GM18505 (cell line): ENCODE measurements at regions not wholly inside any gene's neighbourhood (a gene's known extent, or its start where the extent isn't known, plus 50 kb on each side); places are given as distances from the start of the nearest gene placed in this dataset.

ENCODE experiments used
- ATAC-seq: cut with Tn5 transposase; IDR thresholded peaks from one replicate; pipeline ENCODE4 v1.9.1; 2021; ENCODE audit not compliant: unreplicated experiment
- POLR2A ChIP-seq: IDR thresholded peaks from 4 replicates; pipeline ENCODE4 v1.6.1; 2011; ENCODE audit warnings: borderline replicate concordance; ENCODE audit not compliant: insufficient read depth, insufficient read length; ENCODE audit errors: extremely low read depth

DNA sequence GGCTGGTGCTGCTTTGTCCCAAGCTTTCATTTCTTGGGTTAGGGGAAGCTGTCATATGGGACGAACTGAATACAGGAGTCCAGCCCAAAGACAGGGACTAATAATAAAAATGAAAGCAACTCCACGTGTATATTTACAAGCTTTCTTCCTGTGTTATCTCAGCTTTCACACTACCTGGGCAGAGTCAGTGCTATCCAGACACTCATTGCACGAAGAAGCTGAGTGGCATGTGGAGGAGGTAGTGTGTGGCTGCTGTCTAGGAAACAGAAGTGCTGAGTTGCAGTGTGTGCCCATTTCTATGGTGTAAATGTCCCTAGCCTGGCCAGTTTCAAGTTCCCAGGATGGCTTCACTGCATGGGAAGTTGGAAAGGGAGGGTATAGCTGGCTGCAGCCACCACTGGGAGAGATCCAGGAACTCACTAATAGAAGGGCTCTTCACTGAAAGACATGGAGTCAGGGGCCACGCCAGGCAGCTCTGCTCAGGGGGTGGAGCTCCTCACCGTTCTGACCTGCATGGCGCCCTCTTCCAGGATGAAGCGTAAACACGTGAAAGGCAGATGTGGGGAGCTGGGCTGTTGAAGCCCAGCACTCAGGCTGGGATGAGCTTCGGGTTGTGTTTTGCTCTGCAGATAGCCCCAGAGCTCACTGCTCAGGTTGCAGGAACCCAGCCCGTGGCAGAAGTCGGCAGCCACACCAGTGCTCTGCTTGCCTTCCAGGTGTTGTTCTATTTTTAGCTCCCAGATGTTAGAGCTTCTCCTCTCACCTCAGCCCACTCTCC, 116.9 kb downstream of the IRX2 start:
- TF ChIP-seq POLR2A, result no peak
- no peak for ATAC-seq

DNA sequence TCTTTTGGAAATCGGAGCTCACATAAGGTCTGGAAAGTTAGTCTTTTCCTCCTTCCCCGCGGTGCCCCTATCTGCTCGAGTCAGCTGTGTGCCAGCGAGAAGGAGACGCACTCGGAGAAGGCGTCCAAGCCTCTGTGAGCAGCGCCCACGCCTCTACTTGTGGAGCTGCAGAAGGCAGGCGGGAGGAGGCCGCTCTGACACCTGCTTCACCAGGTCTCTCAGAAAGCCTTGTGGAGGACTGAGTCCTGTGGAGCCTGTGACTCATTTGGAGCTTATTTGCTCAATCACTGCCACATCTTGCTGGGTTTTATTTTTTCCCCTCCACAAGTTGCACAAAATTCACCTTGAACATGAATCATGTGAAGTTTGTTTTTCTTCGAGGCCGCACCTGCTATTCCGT, 117.5 kb downstream of the IRX2 start:
- no peak for TF ChIP-seq POLR2A
- ATAC-seq, result no peak

DNA sequence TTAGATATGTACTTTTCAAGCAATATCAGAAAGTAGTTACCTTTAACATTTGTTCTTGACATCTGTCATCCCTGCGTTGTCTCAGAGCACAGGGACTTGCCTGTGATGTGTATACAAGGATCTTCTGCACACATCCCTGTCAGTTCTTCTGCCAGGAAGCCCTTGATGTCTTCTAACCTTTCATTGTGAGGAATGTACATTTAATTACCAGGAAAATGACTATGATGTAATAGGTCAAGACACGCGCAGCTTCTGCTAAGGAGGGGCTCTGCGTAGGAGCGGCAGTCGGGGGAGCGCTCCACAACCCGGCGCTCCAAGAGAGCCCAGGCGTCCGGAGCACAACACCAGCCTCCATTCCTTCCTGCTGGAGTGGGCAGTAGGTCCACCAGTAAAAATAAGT, 119.7 kb downstream of the IRX2 start:
- ATAC-seq, result no peak
- TF ChIP-seq POLR2A, result no peak

DNA sequence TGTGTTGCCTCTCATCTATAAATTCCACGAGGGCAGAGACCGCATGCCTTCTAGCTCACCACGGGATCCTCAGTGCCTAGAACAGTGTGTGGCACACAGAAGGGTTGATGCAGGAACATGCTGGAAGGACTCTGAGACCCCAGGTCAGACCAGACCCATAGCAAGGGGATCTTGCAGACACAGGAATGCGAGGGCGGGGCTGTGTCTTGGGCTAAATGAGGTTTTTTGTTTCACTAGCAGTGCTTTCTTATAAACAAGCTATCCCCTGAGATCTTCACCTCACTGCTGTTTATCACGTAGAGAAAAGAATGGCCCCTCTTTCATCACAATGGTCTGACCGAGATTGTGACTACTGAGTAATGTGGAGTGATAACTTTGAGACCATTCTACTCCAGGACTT, 122.4 kb downstream of the IRX2 start:
- TF ChIP-seq POLR2A, result no peak
- no peak for ATAC-seq

DNA sequence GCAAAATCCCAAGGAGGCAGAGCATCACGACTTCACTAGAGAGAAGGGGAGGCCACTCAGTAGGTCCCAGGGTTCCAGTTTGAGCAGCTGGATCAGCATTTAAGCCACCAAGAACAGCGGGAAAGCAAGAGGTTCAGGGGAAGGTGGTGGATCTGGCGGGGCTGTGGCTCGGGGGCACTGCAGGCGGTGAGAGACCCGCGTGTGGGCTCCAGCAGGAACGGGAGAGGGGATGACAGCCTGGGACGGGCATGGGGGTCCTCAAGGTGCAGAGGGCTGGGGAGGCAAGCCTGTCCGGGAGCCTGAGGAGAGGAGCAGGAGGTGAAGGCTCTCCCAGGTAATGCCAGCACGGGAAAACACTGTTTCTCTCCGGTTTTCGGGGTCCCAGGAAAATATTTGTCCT, 123.6 kb downstream of the IRX2 start:
- TF ChIP-seq POLR2A, result no peak
- no peak for ATAC-seq

DNA sequence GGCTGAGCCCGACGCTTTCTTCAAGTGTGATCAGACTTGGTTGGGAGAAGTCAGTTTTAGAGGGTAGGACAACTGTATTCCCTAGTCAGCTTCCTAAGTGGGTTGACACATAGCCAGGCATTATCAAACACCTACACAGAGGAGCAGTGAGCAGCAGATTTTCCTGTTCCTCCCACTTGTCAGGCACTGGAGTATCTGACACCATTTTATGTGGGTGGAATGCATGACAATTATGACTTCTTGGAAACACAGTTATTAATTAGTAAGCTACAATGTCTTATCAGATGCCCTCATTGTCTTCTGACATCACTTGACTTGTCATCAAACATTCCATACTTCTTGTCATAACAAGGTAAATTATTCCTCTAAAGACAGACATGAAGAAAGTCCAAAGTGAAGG, 124.9 kb downstream of the IRX2 start:
- no peak for ATAC-seq
- no peak for TF ChIP-seq POLR2A

DNA sequence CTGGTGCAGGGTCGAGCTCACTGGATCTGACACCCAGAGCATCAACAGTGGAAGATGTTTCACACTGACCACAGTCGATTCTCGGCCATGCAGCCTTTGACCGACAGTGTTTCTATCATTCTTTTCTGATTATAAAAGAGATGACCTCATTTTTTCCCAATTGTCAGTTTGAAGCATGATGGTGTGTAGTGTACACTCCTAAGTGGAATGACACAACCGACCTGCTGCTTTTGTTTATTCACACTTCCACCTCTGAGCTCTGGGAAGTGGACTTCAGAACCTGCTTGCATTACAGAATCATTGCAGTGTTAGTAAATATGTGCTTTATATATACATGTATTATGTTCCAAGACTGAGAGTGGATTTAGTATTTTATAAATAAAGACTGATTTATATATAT, 128.6 kb downstream of the IRX2 start:
- TF ChIP-seq POLR2A, result no peak

DNA sequence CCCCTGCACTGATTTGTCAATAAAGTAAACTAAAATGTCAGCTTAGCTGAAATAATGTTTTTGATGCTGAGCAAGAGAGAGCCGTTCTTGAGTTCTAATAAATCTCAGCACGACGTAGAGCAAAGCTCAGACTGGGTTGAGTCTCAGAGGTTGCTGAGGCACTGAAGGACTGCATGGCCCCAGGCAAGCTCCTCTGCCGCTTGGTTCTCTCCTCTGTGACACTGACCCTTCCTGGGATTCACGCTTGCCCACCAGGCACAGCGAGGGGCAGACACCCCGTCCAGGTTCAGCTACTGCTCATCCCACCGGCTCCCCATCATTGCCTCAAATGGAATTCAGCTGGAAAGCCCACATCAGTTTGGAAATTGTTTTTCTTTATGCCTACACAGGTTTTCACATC, 129.8 kb downstream of the IRX2 start:
- ATAC-seq, result no peak
- TF ChIP-seq POLR2A, result no peak

More for the DNA sequence above, 128.6 kb downstream of the IRX2 start:
- ATAC-seq, result no peak

DNA sequence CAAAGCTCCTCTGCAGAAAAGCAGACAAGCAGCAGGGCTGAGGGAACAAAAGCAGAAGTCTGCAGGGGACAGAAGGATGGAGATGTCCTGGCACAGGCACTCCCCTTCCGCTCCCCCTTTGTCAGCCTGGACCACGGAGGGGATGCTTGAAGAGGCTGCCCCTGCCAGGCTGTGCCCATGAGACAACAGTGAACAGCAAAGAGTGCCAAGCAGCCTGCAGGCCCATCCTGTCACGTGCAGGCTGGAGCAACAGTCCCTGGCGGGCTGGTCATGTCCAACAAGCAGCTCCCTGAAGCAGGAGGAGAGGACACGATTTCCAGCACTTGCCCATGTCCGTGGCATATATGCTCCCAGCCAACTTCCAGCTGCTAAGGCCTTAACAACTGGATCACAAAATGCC, 132.3 kb downstream of the IRX2 start:
- no peak for TF ChIP-seq POLR2A
- ATAC-seq, result no peak

DNA sequence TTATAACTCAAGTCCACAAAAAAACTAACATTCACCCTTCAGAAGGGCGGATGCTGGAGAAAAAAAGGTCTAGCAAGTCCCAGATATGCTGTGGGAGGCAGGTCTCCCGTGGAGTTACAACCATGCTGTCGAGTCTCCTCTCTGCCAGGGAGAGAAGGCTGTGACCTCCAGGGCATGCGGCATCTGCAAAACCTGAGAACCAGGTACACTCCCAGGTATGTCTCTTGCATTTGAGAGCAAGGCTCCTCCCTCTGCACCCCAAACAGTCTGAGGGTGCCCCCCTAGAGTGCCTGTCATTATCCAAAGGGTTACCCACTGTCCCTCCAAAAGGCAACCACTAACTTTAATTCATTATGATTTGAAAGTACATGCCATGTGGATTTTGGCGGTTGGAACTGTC, 134.0 kb downstream of the IRX2 start:
- ATAC-seq, result no peak
- no peak for TF ChIP-seq POLR2A

DNA sequence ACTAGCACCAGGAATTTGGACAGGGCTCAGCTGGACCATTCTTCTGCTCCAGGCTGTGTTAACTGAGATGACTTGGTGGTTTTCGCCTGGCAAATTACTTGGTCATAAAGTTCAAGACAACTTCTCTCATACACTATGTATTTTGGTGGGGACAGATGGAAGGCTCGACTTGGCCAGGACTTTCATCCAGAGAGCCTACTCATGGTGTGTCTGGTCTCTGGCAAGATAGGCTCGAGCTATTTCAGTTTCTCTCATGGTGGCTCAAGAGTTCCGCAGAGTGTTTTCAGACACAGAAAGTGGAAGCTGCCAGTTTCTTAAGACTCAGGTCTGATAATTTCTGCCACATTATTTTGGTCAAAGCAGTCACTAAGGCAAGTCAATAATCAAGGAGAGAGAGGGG, 135.6 kb downstream of the IRX2 start:
- ATAC-seq, result no peak
- no peak for TF ChIP-seq POLR2A

DNA sequence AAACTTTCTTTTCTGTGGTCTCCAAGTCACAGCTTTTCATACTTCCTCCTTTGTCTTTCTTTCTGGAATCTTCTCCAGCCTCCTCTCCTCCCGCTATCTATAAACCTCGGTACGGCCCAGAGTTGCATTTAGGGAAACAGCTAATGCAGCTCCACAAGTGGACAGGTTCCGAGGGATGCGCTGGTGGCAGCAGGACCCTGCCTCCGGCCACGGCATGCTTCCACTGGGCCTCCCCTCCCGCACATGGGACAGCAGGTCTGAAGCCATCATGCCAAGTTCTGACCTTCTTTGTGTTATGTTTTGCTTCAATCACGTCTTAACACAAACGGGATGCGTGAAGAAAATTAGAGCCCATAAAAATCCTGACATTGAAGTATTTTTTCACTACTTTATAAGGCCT, 136.9 kb downstream of the IRX2 start:
- ATAC-seq, result no peak
- no peak for TF ChIP-seq POLR2A

DNA sequence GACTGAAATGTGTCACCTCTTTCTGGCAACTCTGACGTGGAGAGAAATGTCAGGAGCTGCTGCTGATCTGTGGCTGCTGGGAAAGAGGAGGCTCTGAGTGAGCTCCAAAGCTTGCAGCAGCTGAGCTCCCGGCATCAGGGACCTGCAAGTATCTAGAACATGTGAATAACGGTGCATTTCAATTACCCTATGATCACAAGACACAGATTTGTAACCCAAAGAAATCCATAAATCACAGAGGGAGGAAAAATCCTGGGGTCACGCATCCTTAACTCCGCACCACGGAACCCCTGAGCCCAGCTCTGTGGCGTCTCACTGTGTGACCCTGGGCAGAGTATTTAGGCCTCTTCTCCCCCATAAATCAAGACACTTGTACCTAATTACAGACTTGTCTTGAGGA, 139.8 kb downstream of the IRX2 start:
- no peak for ATAC-seq

DNA sequence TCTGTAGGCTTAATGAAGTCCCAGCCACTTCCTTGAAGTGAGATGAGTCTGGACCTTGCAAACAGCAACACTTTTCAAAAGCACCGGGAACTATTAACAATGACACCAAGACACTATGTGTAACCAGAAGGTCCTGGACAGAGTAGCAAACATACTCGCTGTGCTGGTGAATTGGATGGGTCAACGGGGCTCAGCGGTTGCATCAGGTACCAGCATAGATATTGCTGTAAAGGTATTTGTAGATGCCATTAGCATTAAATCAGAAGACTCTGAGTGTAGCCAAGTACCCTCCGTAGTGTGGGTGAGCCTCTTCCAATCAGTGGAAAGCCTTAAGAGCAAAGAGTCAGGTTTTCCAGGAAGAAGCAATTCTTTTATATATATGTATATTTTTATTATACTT, 140.5 kb downstream of the IRX2 start:
- no peak for TF ChIP-seq POLR2A
- no peak for ATAC-seq

More for the DNA sequence above, 139.8 kb downstream of the IRX2 start:
- no peak for TF ChIP-seq POLR2A

DNA sequence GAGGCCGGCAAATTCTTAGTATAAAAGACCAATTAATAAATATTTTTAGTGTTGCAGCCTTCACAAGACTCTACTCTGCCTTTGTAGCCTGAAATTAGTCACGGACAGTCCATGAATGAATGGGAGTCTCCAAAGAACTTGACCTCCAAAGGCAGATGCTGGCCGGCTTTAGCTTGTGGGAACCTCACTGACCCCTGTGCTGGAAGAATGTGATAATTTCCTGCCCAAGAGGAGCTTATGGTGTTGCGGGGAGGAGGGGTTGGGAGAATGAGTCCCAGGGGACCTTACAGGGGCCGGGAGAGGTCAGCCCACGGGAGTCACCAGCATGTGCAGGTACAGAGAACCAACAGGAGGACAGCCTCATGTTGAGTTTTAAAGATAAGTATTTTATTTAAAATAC, 143.1 kb downstream of the IRX2 start:
- ATAC-seq, result no peak
- TF ChIP-seq POLR2A, result no peak

DNA sequence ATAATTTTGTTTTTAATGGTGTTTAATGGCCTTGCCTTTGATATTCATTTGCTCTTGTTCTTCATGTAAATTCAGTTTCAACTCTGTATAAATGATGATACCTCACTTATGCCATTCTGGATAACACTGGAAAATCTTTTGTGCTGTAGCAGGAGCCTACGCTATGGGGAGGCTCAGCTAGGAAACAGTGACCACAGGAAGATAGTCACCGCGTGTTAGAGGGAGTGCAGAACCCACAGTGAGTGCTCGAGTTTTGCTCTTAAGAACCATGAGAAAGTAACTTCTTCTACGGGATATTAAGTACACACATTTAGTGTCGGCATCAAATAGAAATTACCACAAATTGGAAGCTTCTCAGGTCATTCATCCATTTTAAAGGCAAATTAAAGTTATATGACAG, 143.9 kb downstream of the IRX2 start:
- no peak for TF ChIP-seq POLR2A
- no peak for ATAC-seq

DNA sequence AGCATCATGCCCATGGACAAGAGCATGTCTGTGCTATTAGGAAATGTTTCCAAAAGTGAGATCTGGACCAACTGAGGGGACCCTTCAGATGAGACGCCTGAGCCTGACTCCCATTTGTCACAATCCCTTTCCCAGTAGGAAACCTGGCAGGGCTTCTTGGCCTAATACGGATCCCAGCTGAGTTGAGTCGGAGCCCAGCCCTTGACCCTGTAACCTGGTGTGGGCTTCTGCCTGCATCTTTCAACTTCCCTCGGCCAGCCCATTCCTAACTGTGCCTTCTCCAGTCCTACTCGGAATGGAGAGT, 148.3 kb downstream of the IRX2 start:
- no peak for TF ChIP-seq POLR2A
- no peak for ATAC-seq
